CD4-positive, alpha-beta T cell treated with Interleukin-21 for 1 hour (primary cell): ENCODE measurements at regions not wholly inside any gene's neighbourhood (a gene's known extent, or its start where the extent isn't known, plus 50 kb on each side); places are given as distances from the start of the nearest gene placed in this dataset.

Experiments used
- DNase-seq: peaks from one replicate; pipeline ENCODE4 v3.0.0-alpha.2; 2020

DNA sequence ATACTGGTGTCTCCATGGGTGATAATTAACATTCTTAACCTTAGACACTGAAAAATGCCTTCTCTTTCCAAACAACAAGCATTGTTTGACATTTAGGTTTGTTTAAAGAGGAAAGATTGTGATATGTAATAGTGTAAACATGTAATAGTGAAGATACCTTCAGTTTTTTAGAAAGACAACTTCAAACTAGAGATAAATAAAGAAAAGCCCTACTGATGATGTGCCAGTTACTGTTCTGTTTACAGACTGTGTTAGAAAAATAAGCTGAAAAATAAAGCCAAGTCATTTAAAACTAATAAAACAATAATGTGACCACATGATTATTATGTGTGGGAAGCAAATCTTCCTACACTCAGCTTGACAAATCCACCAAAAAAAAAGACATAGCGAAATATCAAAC, 2035.3 kb upstream of the TENM3 start:
- no peak for DNase-seq

DNA sequence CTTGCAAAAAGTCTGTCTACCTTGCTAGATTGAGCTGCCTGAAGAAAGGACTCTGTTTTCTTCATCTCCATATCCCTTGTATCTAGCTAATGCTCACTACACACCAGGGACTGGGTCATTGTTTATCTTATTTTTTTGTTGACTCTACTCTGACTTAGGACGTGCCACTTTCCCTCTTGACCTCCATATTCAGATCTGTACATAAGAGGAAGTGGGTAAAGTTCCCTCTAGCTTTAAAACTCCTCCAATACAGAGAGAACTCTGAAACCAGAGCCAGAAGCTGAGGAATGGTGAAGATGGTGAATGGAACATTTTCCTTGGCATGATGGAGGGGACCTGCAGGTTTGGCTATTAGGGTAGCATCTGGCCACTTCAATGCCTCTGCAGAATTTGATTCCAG, 2026.1 kb upstream of the TENM3 start:
- no peak for DNase-seq

DNA sequence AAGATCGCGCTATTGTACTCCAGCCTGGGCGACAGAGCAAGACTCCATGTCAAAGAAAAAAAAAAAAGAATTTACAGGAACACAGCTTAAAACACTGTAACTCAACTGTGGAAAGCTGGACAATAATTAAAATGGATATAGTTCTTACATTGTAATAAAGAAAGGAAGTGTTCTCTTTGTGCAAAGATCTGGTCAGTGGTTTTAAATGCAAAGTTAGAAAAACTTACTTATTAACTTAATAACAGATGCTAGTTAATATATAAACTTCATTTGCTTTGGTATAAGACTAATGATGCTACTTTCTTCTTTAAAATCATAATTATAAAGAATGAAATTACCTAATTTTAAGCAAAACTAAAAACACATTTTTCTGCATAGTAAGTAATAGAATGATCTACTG, 2024.1 kb upstream of the TENM3 start:
- no peak for DNase-seq

DNA sequence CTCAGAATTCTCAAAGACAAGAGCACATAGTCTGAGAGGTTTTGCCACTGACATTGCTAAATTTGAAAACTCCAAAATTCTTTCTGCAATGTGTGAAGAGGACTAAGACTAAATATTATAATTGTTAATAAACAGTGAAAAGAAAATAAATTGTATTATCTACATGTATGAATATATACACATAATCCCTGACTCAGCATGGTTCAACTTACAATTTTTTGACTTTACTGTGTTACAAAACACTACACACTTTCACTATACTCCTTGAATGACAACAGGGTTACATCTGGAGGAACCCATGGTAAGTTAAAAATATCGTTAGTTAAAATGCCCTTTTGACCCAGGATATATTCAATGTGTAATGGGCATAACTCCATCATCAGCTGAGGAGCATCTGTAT, 2017.2 kb upstream of the TENM3 start:
- DNase-seq: no peak

DNA sequence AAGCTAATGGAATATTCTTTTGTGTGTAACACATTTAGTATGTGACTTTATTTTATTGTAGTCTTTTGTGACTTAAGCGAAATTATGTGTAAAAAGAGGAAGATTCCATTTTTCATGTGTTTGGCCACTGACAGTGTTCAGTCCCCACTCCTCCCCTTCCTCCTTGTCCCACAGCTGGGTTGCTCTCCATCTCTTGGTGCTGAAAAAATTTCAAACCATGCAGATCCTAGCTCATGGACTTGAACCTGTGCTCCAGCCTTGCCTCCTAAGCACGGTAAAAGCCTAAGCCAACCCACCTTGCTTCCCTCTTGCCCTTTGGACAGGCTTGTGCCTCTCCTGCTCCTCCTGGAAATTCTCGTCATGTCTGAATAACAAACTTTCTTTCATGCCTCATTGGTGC, 2008.5 kb upstream of the TENM3 start:
- no peak for DNase-seq

DNA sequence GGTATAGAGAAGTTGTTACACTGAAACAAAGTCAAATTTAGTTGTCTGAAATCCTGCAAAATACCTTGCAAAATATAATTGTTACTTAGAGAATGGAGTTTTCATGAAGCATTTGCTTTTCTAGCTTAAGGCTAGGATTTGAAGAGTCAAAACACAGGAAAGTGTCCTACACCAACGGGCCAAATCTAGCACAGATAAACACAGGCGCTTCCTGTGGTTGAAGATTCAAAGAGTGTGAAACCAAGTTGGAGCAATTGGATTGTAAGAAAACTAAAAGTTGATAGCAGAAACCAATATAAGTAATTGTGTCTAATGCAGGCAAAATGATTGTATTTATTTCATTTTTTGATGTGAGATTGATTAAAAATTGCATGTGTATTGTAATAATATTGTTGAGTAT, 2002.5 kb upstream of the TENM3 start:
- no peak for DNase-seq

DNA sequence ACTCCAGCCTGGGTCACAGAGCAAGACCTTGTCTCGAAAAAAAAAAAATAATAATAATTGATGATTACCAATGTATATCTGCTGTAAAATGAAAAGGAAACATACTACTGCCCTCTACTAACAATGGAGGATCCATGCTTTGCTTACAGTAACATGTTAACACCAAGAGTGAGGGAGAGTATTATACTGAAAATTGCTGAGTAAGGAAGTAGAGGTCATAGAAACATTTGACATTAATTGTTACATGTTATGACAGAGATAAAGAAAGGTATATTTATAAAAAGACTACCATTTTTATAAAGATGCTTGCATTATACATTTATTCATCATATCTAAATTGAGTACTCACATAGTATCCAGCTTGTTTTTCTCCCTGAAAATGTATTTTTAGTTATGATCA, 1989.8 kb upstream of the TENM3 start:
- no peak for DNase-seq

DNA sequence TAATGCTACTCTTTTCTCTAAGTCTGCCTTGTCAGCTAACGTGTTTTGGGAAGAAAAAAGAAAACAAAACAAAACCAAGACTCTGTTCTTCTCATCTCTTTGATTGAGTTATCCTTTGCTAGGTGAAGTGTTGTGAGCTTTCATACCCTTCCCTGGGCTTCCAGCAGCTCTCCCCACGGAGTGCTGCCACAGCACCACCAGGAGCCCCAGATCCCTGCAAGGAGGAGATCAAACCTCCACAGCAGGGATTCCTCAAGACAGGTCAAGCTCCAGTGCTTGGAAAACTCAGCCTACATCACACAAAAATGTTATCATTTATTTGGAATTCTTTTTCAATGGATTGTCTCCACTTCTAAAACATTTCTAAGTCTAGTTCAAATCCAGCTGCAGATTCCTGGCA, 1981.9 kb upstream of the TENM3 start:
- no peak for DNase-seq

DNA sequence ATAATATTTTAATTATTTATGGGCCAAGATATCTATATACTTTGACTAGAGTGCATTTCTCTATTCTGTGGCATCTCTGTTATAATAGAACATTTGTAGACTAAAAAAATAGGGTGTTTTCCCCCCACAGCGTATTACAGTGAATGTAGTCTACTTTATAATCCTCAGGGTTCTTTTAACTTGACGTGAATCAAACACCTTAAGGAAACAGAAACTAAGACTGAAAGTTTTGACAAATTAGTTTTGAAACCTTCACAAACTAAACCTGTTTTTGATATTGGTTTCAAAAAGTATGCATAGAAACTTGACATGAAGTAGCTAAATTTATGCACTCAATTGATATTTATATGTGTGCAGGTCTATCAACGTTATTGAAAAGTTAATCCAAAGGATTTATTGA, 1963.1 kb upstream of the TENM3 start:
- DNase-seq: no peak

DNA sequence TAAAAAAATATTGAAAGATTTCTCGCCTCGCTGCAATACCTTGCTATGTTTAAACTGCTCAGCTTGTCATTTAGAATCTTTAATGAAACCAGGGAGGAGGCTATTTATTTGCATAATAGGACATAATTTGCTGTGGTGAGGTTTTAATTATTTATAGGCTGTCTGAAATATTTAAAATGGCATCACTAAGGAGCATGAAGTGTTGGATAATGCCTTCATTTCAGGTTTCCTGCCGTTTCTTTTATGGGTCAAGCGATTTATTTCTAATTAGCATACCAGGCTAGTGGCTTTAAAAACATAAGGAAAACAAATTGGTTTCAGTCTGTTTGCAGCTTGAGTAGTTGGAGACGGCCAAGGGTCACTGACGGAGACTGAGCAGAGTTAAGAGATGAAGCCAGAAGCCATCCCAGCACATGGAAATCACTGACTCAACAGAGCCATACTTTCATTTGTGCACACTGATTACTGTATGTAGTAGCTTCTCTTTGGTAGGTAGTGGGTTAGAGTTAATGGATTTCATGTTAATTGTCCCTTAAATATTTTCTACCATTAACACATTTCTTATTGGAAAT, 1962.4 kb upstream of the TENM3 start:
- no peak for DNase-seq

DNA sequence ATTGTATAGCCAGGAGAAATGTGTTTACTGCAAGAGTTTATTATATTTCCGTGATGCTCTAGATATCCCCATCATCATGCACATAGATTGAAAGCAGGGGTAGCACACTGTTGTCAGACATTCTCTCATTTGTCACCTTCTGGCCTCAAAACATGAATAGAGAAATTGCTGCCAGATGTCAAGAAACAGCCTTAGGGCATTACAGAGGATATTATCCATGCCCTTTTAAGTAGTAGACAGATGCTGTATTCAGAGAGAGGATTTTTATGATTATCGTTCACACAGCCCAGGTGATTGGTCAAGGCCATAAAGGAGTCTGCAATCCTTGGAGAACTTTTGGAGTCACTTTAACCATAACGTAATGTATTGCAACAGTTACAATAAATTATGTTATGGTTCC, 1961.5 kb upstream of the TENM3 start:
- no peak for DNase-seq

DNA sequence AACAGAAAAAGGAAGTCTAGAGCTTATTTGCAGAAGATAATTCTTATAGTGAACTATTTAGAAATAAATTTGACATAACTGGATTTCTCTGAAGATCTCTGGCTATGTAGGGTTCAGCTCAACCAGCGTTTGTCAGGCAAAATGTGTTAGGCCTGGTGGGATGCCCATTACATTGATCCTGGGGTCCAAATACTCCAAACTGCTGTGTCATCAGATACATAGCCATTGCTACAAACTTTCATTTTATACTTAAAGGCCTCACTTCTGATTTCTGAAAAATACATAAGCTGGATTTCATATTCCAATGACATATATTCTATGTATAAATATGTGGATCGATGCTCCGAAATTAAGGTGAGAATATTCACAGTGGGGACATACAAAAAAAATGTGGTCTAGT, 1958.9 kb upstream of the TENM3 start:
- DNase-seq: no peak

DNA sequence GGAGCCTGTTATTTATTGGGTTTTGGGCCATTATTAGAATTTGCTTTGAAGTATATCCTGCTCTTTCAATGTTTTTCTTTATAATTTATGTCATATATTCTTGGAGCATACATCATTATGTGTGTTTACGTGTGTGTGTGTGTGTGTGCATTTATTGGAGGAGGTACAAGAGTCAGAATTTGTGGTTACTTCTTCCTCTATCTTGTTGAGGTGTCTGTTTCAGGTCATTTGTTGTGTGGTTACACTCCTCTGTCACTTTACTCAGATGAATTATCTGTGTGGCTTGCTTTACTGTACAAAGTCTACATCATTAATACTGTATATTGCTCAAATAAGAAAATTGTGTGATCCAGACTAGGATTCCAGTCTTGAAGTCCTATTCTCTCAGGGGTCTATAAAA, 1957.4 kb upstream of the TENM3 start:
- no peak for DNase-seq

DNA sequence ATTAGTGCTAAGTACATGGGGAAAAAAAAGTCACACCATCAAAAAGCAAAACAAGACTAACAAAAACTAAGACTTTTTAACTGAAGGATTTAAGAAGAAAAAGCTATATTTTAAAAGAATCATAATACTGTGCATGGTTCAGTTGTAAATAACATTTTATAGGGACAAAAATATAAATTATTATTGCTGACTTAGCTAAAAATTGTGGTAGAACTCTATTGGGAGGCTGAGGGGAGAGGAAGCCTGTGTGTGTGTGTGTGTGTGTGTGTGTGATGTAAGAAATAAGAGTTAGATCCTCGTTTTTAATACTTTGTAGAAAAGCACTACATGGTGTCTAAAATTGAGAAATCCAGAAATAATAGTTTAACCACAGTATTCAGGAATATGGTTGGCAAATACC, 1950.9 kb upstream of the TENM3 start:
- DNase-seq: no peak

DNA sequence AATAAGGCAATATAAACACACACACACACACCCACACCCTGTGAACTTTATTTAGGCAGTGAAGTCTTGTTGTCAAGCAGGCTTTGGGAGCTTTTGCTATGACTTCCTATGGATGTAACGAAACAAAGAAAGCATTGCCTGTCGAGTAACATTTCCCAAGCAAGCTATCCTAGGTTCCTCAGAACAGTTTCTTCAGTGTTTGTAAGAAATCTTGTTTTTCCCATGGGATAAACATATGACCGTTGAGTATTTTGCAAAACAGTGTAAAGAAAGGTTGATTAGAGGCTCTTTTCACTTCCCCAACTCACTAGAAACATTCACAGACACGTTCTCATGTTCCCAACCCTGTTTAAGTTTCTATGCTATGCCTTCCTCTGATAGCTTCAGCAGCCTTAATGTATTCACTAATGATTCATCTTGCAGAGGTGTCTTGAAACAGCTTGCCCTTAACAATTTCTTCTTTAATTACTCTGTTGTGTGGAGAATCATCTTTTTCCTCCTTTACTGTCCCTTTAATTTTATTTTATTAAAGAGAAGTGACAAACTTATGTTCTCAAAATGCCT, 1947.1 kb upstream of the TENM3 start:
- DNase-seq: no peak

DNA sequence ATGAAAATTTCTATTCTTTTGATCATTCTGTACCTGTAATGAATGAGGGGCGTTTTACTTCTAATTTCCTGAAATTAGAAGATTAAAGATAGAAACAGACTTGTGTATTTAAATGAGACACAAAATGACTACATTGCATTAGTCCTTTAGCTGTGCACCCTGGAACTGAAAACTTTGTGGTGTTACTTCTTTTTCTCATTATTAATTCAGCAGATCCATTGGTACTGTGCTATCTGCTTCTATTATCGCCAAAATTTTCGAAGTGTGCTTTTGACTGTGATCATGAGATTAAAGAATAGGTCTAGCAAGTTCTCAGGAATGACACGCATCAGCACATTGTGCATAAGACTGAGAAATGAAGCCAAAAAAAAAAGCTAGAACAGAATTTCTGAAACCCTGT, 1938.9 kb upstream of the TENM3 start:
- DNase-seq: no peak

DNA sequence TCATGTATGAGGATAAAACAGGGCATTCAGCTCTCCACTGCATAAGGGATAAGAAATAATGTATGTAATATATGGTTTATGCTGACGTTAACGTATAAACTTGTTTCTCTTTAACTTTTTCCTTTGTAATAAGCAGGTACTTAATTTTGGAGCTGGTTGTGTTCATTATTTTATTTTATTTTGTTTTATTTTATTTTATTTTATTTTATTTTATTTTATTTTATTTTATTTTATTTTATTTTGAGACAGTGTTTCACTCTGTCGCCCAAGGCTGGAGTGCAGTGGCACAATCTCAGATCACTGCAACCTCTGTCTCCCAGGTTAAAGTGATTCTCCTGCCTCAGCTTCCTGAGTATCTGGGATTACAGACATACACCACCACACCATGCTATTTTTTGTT, 1932.6 kb upstream of the TENM3 start:
- DNase-seq: no peak

DNA sequence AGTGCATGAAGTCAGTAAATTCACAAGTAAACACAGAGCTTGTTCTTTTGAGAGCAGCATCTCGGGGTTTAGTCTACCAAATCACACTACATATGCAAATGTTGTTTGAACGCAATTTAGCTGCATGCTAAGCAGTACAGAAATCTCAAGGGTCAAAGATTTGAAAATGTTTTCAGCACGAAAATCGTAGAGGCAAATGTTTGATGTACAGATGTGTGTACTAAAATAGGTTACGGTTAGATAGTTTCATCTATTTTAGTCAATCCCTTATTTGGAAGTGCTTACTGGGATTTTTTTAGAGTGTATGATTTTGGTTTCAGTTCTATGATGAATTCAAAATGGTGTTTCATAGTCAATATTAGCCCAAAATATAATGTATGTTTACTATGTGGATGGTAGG, 1928.2 kb upstream of the TENM3 start:
- DNase-seq: no peak

DNA sequence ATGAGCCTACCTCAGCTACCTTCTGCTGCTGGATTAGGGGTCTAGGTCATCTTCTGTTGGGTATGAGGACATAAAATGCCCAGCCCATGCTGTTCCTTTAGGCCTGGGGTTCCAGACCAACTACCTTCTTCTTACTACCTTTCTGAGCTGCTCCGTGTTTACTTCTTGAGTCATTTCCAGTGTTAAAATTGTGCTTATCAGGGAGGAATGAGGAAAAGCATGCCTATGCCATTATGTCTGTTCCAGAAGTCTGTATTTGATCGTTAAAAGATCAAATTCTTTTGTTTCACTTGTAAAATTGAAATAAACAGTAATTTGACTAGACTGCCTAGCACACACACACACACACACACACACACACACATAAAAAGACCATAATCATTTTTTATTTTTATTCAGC, 1912.7 kb upstream of the TENM3 start:
- no peak for DNase-seq

DNA sequence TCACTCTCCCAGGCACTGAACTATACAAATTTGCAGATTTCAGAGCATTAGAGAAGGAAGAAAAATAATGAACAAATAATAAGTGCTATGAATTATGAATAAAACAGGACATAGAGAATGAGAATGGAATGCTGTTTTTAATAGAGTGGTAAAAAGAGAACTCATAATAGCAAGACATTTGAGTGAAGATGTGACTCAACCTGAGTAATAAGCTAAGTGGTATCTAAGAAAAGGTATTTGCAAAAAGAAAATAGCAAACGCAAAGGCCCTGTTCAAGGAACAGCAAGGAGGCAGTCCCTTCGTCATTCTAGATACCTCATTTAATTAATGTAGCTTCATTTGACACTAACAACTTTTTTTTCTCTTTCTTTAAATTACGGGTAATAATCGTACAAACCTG, 1910.0 kb upstream of the TENM3 start:
- no peak for DNase-seq

DNA sequence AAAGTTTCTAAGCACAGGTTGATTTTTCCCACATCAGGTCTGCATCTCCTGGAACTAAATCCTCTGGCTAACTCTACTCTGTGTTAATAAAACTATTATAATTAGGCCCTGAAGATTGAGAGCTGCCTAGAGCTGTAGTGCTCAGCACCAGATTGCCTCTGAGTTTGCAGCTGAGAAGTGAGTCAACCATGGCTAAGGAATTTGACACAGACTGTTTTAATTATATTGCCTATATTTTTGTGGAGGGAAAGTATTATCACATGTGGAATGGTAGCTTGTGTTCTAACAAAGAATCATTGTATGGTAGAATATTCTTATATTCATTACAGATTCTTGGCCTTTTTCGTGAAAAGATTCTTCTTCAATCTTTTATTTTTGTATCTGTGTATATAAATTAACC, 1907.6 kb upstream of the TENM3 start:
- DNase-seq: no peak

DNA sequence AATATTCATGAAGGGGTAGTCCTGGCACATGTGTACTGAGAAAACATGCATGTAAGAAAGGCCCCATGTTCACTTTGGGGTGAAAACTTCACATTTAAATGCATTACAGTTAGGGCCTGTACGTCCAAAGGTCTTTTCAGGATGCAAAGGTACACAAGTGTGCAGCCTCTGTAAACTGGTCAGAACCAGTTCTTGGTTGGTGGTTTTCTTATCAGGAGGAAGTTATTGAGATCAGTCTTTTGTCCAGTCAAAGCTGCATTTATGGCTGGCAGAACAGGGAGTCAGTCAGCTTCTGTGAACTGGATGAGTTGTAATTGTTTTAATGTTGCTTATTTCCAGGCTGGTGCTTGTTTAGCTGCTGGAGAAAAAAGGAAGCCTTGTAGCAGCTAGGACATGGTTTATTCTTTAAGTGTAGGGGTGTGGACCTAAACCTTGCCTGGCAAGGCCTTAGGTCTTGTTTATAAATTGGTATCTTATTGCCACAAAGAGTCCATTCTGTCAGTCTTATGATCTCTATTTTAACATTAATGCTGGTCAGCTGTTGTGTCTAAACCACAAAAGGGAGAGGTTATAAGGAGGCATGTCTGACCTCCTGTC, 1906.6 kb upstream of the TENM3 start:
- DNase-seq: no peak

DNA sequence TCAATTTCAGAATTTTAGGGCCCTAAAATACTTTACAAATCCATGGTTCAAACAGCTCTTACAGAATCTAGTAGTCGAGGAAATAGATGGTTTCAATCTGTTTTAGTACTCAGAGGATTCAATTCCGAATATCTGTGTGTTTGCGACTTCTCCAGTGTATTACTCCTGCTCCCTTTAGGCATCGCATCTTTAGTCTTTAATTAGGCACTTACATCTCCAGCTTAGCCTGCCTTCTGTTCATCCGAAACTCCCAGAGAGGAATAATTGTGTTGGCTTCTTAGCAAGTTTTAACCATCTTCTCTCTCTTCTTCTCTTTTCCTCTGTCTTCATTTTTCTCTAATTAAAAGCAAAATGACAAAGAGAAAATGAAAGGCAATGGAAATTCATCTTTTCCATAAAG, 1901.3 kb upstream of the TENM3 start:
- DNase-seq: no peak

DNA sequence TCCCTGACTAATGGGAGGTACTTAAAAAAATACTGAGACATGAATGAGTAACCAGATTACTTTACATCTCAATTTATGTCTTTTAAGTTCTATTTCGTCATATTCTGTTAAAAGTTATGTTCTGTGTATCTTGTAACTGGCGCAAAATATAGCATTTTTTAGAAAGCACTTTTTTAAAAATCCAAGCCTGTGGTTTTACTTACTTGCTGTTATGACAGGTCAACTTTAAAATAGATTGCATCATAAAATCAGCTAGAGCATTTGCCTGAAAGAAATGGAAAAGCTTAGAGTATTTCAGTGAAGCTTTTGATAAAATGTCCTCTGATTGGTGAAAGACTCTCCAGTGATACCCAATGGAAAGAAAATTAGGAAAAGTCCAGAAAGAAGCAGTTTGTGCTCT, 1892.3 kb upstream of the TENM3 start:
- no peak for DNase-seq

DNA sequence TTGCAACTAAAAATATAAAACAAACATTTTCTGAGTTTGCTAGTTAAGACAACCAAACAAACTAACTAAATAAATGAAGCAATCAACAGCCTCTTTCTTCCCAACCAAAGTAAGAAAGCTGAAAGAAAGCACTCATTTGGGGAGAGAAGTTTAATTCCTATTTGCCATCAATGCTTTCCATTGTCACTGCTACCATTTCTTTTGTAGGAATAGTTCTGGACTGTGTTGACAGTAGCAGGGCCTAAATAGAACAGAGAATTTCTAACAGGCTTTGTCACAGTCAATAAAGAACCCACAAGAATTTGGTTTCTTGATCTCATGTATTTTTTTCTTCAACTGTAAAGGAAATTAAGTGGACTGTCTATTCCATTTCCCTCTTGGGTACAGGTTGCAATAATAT, 1886.4 kb upstream of the TENM3 start:
- no peak for DNase-seq
